CD14-positive monocyte (primary cell): ENCODE measurements at regions not wholly inside any gene's neighbourhood (a gene's known extent, or its start where the extent isn't known, plus 50 kb on each side); places are given as distances from the start of the nearest gene placed in this dataset.
"Not testable (repeated sequence)": the region's sequence is repeated elsewhere in the genome, so short reads cannot be mapped to it uniquely, and the experiment has no call there.

ENCODE experiments used
- DNase-seq, 3 donors: peaks; one replicate each; pipeline ENCODE4 v3.0.0-alpha.2; 2011 to 2022
- H2AFZ ChIP-seq: 2 replicates; pipeline ENCODE4 v1.6.0; 2012; ENCODE audit warnings: mild to moderate bottlenecking, low read depth, low read length, inconsistent platforms; ENCODE audit not compliant: insufficient read depth, poor library complexity, severe bottlenecking
- H3K27ac ChIP-seq, 2 donors: 1 replicate in 1 of 2; 2 replicates in 1 of 2; pipeline ENCODE4 v1.5.1; 2012 to 2013; ENCODE audit warnings: low read length in 2 of 2, control low read depth in 1 of 2, inconsistent platforms in 1 of 2, low read depth in 1 of 2, mild to moderate bottlenecking in 1 of 2
- H3K27me3 ChIP-seq, 2 donors: one replicate each; pipeline versions ENCODE4 v1.6.0 to v1.6.1; 2011 to 2013; ENCODE audit warnings: low read length in 2 of 2; ENCODE audit not compliant: control insufficient read depth in 2 of 2, insufficient read depth in 2 of 2
- H3K36me3 ChIP-seq, 2 donors: replicated peaks in 1 of 2; 1 replicate in 1 of 2; 2 replicates in 1 of 2; pipeline versions ENCODE4 v1.5.1 to v1.6.1; 2012 to 2013; ENCODE audit warnings: low read length in 2 of 2, control low read depth in 1 of 2, inconsistent platforms in 1 of 2, mild to moderate bottlenecking in 1 of 2; ENCODE audit not compliant: insufficient read depth in 2 of 2, control insufficient read depth in 1 of 2
- H3K4me1 ChIP-seq, 2 donors: 1 replicate in 1 of 2; 2 replicates in 1 of 2; pipeline versions ENCODE4 v1.5.1 to v1.6.1; 2012 to 2013; ENCODE audit warnings: low read length in 2 of 2, control low read depth in 1 of 2, inconsistent platforms in 1 of 2, mild to moderate bottlenecking in 1 of 2, moderate library complexity in 1 of 2; ENCODE audit not compliant: insufficient read depth in 2 of 2, control insufficient read depth in 1 of 2
- H3K4me2 ChIP-seq: replicated peaks from 2 replicates; pipeline ENCODE3; 2012; ENCODE audit warnings: low read length, moderate library complexity, mild to moderate bottlenecking; ENCODE audit not compliant: poor library complexity, severe bottlenecking; ENCODE audit errors: extremely low read depth
- H3K4me3 ChIP-seq, 3 experiments: fragments of 200-600 bp in 1 of 3; sonication (generic) in 1 of 3; replicated peaks in 1 of 3; 1 replicate in 2 of 3; 2 replicates in 1 of 3; pipeline ENCODE4 v1.5.1; 2011 to 2013; ENCODE audit warnings: low read length in 3 of 3, mild to moderate bottlenecking in 3 of 3, control low read depth in 2 of 3, low read depth in 2 of 3, inconsistent platforms in 1 of 3, moderate library complexity in 1 of 3
- H3K79me2 ChIP-seq: 2 replicates; pipeline ENCODE4 v1.6.0; 2012; ENCODE audit warnings: mild to moderate bottlenecking, control low read depth, inconsistent platforms, low read length, moderate library complexity; ENCODE audit not compliant: insufficient read depth
- H3K9ac ChIP-seq: 2 replicates; pipeline ENCODE4 v1.6.0; 2017; ENCODE audit warnings: low read length, mild to moderate bottlenecking; ENCODE audit not compliant: insufficient read depth, poor library complexity, severe bottlenecking
- H3K9me3 ChIP-seq, 2 donors: replicated peaks in 1 of 2; 1 replicate in 1 of 2; 2 replicates in 1 of 2; pipeline versions ENCODE4 v1.5.1 to v1.6.1; 2012 to 2013; ENCODE audit warnings: low read length in 2 of 2, control low read depth in 1 of 2; ENCODE audit not compliant: control insufficient read depth in 1 of 2, insufficient read depth in 1 of 2
- H4K20me1 ChIP-seq: 2 replicates; pipeline ENCODE4 v1.6.0; 2012; ENCODE audit warnings: mild to moderate bottlenecking, low read length, control low read depth, moderate library complexity; ENCODE audit not compliant: insufficient read depth
- H3K27ac Mint-ChIP-seq, 7 donors: one replicate each; pipeline ENCODE4 v1.8.0; 2020; ENCODE audit warnings: mild to moderate bottlenecking in 7 of 7, mixed read lengths in 7 of 7, moderate library complexity in 6 of 7, inconsistent platforms in 2 of 7
- H3K27me3 Mint-ChIP-seq, 3 donors: one replicate each; pipeline ENCODE4 v1.8.0; 2021 to 2022; ENCODE audit warnings: low read depth in 3 of 3, mild to moderate bottlenecking in 3 of 3, mixed read lengths in 3 of 3, moderate library complexity in 3 of 3, inconsistent platforms in 1 of 3
- H3K36me3 Mint-ChIP-seq, 2 donors: one replicate each; pipeline ENCODE4 v1.8.0; 2020; ENCODE audit warnings: mixed read lengths in 2 of 2, inconsistent platforms in 1 of 2, mild to moderate bottlenecking in 1 of 2
- H3K4me1 Mint-ChIP-seq: one replicate; pipeline ENCODE4 v1.8.0; 2020; ENCODE audit warnings: mild to moderate bottlenecking, mixed read lengths
- H3K4me3 Mint-ChIP-seq, 2 donors: one replicate each; pipeline ENCODE4 v1.8.0; 2020; ENCODE audit warnings: mild to moderate bottlenecking in 2 of 2, mixed read lengths in 2 of 2, moderate library complexity in 1 of 2
- H3K9me3 Mint-ChIP-seq, 7 donors: one replicate each; pipeline ENCODE4 v1.8.0; 2020 to 2022; ENCODE audit warnings: mixed read lengths in 7 of 7, mild to moderate bottlenecking in 6 of 7, moderate library complexity in 6 of 7, inconsistent platforms in 2 of 7
- WGBS: methylation state at CpG from one replicate; pipeline ENCODE4 v1.1.5; 2013; ENCODE audit warnings: missing lambda C conversion rate; ENCODE audit not compliant: insufficient coverage; 5-methylcytosine and 5-hydroxymethylcytosine counted together
- intact Hi-C, 2 donors: fragments of 100-400 bp; cut with micrococcal nuclease; formaldehyde crosslinking; loops; one replicate each; pipeline versions ENCODE4 v1.15.0 to v1.15.1; 2023

- 98% methylated on average over 9 of the region's 36 CpGs for WGBS
- H3K4me2 ChIP-seq, H3K4me3 ChIP-seq, DNase-seq, H3K27ac ChIP-seq, intact Hi-C loops, H3K36me3 Mint-ChIP-seq, H3K4me1 Mint-ChIP-seq, H3K27ac Mint-ChIP-seq, H3K9ac ChIP-seq, H3K36me3 ChIP-seq, H3K4me1 ChIP-seq, H3K27me3 ChIP-seq, H4K20me1 ChIP-seq, H2AFZ ChIP-seq, H3K4me3 Mint-ChIP-seq, H3K79me2 ChIP-seq: not testable (repeated sequence)
- H3K27me3 Mint-ChIP-seq: peaks cover 4 to 23% (median 7%) of the 10 kb centered on the region in 3 donors
- peaks cover 10 to 18% (median 15%) of the 10 kb centered on the region in 7 donors for H3K9me3 Mint-ChIP-seq
- peaks cover 0 to 16% of the 10 kb centered on the region in 2 donors for H3K9me3 ChIP-seq
Observed at GRCh38 chr16:88184566-88185355, 198.0 kb upstream of the ZNF469 start.

DNA sequence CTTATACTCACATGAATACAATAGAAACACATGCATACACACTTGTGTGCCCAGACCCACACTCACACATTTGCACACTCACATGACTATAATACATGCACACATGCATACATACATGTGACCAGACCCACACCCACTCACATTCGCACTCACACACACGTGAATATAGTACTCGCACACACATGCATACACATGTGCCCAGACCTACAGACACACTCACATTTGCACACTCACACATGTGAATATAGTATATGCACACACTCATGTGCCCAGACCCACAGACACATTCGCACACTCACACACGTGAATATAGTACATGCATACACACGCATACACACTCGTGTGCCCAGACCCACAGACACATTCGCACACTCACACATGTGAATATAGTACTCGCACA, 197.4 kb upstream of the ZNF469 start:
- intact Hi-C loops, H3K4me3 Mint-ChIP-seq, H3K36me3 Mint-ChIP-seq, DNase-seq, H3K36me3 ChIP-seq, H3K27ac Mint-ChIP-seq, H2AFZ ChIP-seq, H3K4me3 ChIP-seq, H3K79me2 ChIP-seq, H3K4me1 Mint-ChIP-seq, H4K20me1 ChIP-seq, H3K27ac ChIP-seq, H3K27me3 ChIP-seq, H3K4me2 ChIP-seq, H3K9ac ChIP-seq, H3K4me1 ChIP-seq: not testable (repeated sequence)
- peaks cover 0 to 16% of the 10 kb centered on the region in 2 donors for H3K9me3 ChIP-seq
- Mint-ChIP-seq H3K27me3 (peaks cover 4 to 22% (median 8%) of the 10 kb centered on the region in 3 donors), H3K9me3 (peaks cover 10 to 19% (median 15%) of the 10 kb centered on the region in 7 donors)
- WGBS: 100% methylated on average over 2 of the region's 9 CpGs

GRCh38 chr16:88185976-88186888, 196.5 kb upstream of the ZNF469 start:
- H3K79me2 ChIP-seq, H4K20me1 ChIP-seq, H3K4me3 Mint-ChIP-seq, H3K4me1 ChIP-seq, H3K27me3 ChIP-seq, H3K36me3 ChIP-seq, DNase-seq, H3K9ac ChIP-seq, H3K27ac ChIP-seq, H3K4me1 Mint-ChIP-seq, H3K4me2 ChIP-seq, H3K4me3 ChIP-seq, H3K36me3 Mint-ChIP-seq, H2AFZ ChIP-seq, intact Hi-C loops: not testable (repeated sequence)
- Mint-ChIP-seq H3K27ac (peak overlapping the region in 1 of 7 donors; percentile 49), H3K27me3 (peaks cover 4 to 20% (median 8%) of the 10 kb centered on the region in 3 donors), H3K9me3 (peaks cover 10 to 19% (median 13%) of the 10 kb centered on the region in 7 donors)
- WGBS: 79% methylated on average over 41 of the region's 55 CpGs
- H3K9me3 ChIP-seq: peaks cover 0 to 16% of the 10 kb centered on the region in 2 donors
